Astrocyte (in vitro differentiated cells and primary cell): ENCODE measurements at regions not wholly inside any gene's neighbourhood (a gene's known extent, or its start where the extent isn't known, plus 50 kb on each side); places are given as distances from the start of the nearest gene placed in this dataset.

Source experiments
- DNase-seq: peaks from one replicate; pipeline ENCODE4 v3.0.0-alpha.2; 2010; ENCODE audit warnings: low read depth
- FAIRE-seq: peaks from 2 replicates; lab custom pipeline; 2011; peaks lifted over from hg19 to GRCh38; lab: Jason Lieb, UNC
- H2AFZ ChIP-seq: 2 replicates; pipeline ENCODE4 v1.6.0; 2012; ENCODE audit warnings: low read depth, low read length, inconsistent platforms
- H3K27ac ChIP-seq: 2 replicates; pipeline ENCODE4 v1.5.1; 2011; ENCODE audit warnings: low read depth, low read length, inconsistent platforms
- H3K27me3 ChIP-seq: 2 replicates; pipeline ENCODE4 v1.6.0; 2011; ENCODE audit warnings: low read length, inconsistent platforms; ENCODE audit not compliant: insufficient read depth
- H3K36me3 ChIP-seq: 2 replicates; pipeline ENCODE4 v1.5.1; 2011; ENCODE audit warnings: low read length, inconsistent platforms; ENCODE audit not compliant: insufficient read depth
- H3K4me1 ChIP-seq: 2 replicates; pipeline ENCODE4 v1.5.1; 2011; ENCODE audit warnings: low read length, inconsistent platforms; ENCODE audit not compliant: insufficient read depth
- H3K4me2 ChIP-seq: 2 replicates; pipeline ENCODE4 v1.6.0; 2012; ENCODE audit warnings: low read length, inconsistent platforms
- H3K4me3 ChIP-seq: 2 replicates; pipeline ENCODE4 v1.5.1; 2011; ENCODE audit warnings: low read depth, mild to moderate bottlenecking, low read length, inconsistent platforms; ENCODE audit not compliant: insufficient read depth
- H3K79me2 ChIP-seq: 2 replicates; pipeline ENCODE4 v1.6.0; 2012; ENCODE audit warnings: mild to moderate bottlenecking, low read length, inconsistent platforms; ENCODE audit not compliant: insufficient read depth
- H3K9ac ChIP-seq: 2 replicates; pipeline ENCODE4 v1.6.0; 2012; ENCODE audit warnings: mild to moderate bottlenecking, low read length, inconsistent platforms
- H3K9me3 ChIP-seq: 2 replicates; pipeline ENCODE4 v1.5.1; 2012; ENCODE audit warnings: low read depth, mild to moderate bottlenecking, low read length, inconsistent platforms; ENCODE audit not compliant: insufficient read depth
- H4K20me1 ChIP-seq: 2 replicates; pipeline ENCODE4 v1.6.0; 2012; ENCODE audit warnings: low read length, inconsistent platforms; ENCODE audit not compliant: insufficient read depth
- H3K27ac Mint-ChIP-seq: one replicate; pipeline ENCODE4 v1.8.0; 2021; ENCODE audit warnings: mild to moderate bottlenecking, mixed read lengths; ENCODE audit not compliant: unreplicated experiment
- H3K27me3 Mint-ChIP-seq: one replicate; pipeline ENCODE4 v1.8.0; 2021; ENCODE audit warnings: low read depth, mixed read lengths; ENCODE audit not compliant: unreplicated experiment
- H3K36me3 Mint-ChIP-seq: one replicate; pipeline ENCODE4 v1.8.0; 2021; ENCODE audit warnings: low read depth, mixed read lengths; ENCODE audit not compliant: unreplicated experiment
- H3K4me1 Mint-ChIP-seq: one replicate; pipeline ENCODE4 v1.8.0; 2021; ENCODE audit warnings: low read depth, mixed read lengths; ENCODE audit not compliant: unreplicated experiment
- H3K4me3 Mint-ChIP-seq: one replicate; pipeline ENCODE4 v1.8.0; 2021; ENCODE audit warnings: mild to moderate bottlenecking, moderate library complexity, mixed read lengths; ENCODE audit not compliant: unreplicated experiment
- H3K9me3 Mint-ChIP-seq: one replicate; pipeline ENCODE4 v1.8.0; 2021; ENCODE audit warnings: mild to moderate bottlenecking, mixed read lengths; ENCODE audit not compliant: unreplicated experiment
- EZH2 ChIP-seq: IDR thresholded peaks from 2 replicates; pipeline ENCODE4 v1.6.1; 2012; ENCODE audit warnings: mild to moderate bottlenecking, low read length, inconsistent platforms; ENCODE audit not compliant: insufficient read depth
- TF ChIP-seq, protein P1 (sequence below): IDR thresholded peaks from 2 replicates; pipeline ENCODE4 v1.5.1; 2011; ENCODE audit warnings: low read depth, mild to moderate bottlenecking, inconsistent platforms, low read length, moderate library complexity; ENCODE audit not compliant: insufficient read depth

DNA sequence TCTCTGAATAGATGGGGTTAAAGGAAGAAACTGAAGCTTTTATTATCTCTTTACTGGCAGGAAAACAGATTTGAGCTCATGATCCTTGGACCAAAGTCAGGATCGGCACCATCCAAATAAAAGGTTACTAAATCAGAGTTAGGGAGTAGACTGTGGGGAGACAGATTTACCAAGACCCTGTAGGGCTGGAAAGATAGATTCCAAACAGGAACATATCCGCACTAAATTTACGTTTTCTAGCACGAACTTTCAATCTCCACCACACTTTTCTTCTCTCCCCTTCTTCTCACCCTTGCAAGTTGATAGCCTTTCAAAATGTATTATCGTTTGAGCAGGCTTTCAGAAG lies 120.0 kb upstream of the HMHB1 start:
- Mint-ChIP-seq H3K4me1 (no peaks in the 10 kb centered on the region), H3K36me3 (no peaks in the 10 kb centered on the region), H3K9me3 (no peaks in the 10 kb centered on the region), H3K27ac (no peak overlapping the region), H3K27me3 (peaks cover 2% of the 10 kb centered on the region), H3K4me3 (no peak overlapping the region)
- Histone ChIP-seq H3K9me3 (no peaks in the 10 kb centered on the region), H4K20me1 (no peaks in the 10 kb centered on the region), H3K79me2 (no peaks in the 10 kb centered on the region), H3K36me3 (no peaks in the 10 kb centered on the region), H3K27me3 (no peaks in the 10 kb centered on the region), H3K4me1 (no peaks in the 10 kb centered on the region), H2AFZ (no peak overlapping the region), H3K27ac (no peak overlapping the region), H3K4me2 (no peak overlapping the region), H3K4me3 (no peak overlapping the region), H3K9ac (no peak overlapping the region)
- FAIRE-seq (no peak), DNase-seq (no peak)
- TF ChIP-seq, protein P1, sequence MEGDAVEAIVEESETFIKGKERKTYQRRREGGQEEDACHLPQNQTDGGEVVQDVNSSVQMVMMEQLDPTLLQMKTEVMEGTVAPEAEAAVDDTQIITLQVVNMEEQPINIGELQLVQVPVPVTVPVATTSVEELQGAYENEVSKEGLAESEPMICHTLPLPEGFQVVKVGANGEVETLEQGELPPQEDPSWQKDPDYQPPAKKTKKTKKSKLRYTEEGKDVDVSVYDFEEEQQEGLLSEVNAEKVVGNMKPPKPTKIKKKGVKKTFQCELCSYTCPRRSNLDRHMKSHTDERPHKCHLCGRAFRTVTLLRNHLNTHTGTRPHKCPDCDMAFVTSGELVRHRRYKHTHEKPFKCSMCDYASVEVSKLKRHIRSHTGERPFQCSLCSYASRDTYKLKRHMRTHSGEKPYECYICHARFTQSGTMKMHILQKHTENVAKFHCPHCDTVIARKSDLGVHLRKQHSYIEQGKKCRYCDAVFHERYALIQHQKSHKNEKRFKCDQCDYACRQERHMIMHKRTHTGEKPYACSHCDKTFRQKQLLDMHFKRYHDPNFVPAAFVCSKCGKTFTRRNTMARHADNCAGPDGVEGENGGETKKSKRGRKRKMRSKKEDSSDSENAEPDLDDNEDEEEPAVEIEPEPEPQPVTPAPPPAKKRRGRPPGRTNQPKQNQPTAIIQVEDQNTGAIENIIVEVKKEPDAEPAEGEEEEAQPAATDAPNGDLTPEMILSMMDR: no peak
- TF ChIP-seq EZH2: no peak

DNA sequence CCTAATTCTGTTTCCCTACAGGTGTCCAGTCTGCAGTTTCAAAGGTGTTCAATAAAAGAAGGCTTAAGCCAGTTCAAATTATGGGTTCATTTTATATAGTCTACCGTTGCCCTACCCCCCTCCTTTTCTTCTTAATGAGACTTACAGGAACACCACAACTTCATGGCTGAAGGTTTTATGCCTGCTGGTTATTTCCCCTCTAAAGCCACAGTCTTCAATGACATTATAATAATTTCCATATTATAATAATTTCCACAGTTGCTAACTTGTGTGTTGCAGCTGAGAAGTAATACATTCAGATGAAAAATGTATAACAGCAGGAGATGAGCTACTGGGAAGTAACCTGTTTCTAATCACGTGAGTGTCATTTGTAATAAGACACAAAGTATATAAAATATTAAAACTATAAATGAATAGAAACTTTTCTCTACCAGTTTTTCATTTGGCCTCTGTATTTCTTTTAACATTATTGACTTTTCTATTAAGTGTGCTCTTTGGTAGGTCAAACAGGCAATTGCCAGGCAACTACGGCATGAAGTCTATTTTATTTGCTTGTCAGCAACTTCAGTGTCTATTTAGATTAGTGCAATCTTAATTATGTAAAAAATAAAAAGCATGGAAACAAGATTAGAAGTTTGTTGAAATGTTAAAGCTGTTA lies 120.5 kb upstream of the HMHB1 start:
- H3K4me2 ChIP-seq: no peak overlapping the region
- H2AFZ ChIP-seq: no peak overlapping the region
- H3K27me3 ChIP-seq: no peaks in the 10 kb centered on the region
- peaks cover 2% of the 10 kb centered on the region for H3K27me3 Mint-ChIP-seq
- H3K9ac ChIP-seq: no peak overlapping the region
- FAIRE-seq: no peak
- H3K27ac ChIP-seq: no peak overlapping the region
- H3K36me3 Mint-ChIP-seq: no peaks in the 10 kb centered on the region
- H3K4me3 ChIP-seq: no peak overlapping the region
- no peaks in the 10 kb centered on the region for H3K4me1 ChIP-seq
- DNase-seq: no peak
- no peaks in the 10 kb centered on the region for H3K4me1 Mint-ChIP-seq
- TF ChIP-seq EZH2: no peak
- TF ChIP-seq, protein P1: no peak
- no peaks in the 10 kb centered on the region for H4K20me1 ChIP-seq
- no peaks in the 10 kb centered on the region for H3K79me2 ChIP-seq
- H3K36me3 ChIP-seq: no peaks in the 10 kb centered on the region
- no peaks in the 10 kb centered on the region for H3K9me3 Mint-ChIP-seq
- no peaks in the 10 kb centered on the region for H3K9me3 ChIP-seq
- H3K4me3 Mint-ChIP-seq: no peak overlapping the region
- no peak overlapping the region for H3K27ac Mint-ChIP-seq

DNA sequence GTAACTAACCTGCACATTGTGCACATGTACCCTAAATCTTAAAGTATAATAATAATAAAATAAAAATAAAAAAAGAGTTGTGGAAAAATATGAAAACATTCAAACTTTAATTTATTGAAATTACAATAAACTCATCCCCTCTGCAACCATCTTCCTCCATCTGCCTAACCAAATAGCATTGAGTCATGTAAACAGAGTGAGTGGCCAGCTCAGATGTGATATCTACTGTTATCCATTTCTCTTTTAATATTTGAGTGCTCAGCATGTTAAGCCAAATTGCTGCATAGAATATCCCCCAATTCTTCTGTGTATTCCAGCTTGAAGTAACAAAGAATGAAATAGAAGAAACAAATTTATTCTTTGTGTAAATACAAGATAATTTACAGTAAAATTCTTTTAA lies 124.4 kb upstream of the HMHB1 start:
- no peak for FAIRE-seq
- no peak overlapping the region for H3K4me3 Mint-ChIP-seq
- no peak overlapping the region for H3K27ac Mint-ChIP-seq
- H3K4me2 ChIP-seq: no peak overlapping the region
- H3K4me1 ChIP-seq: no peaks in the 10 kb centered on the region
- H3K9me3 Mint-ChIP-seq: no peaks in the 10 kb centered on the region
- H3K36me3 Mint-ChIP-seq: no peaks in the 10 kb centered on the region
- peaks cover 2% of the 10 kb centered on the region for H3K27me3 Mint-ChIP-seq
- H2AFZ ChIP-seq: no peak overlapping the region
- H3K27ac ChIP-seq: no peak overlapping the region
- H3K4me3 ChIP-seq: no peak overlapping the region
- no peaks in the 10 kb centered on the region for H3K79me2 ChIP-seq
- no peaks in the 10 kb centered on the region for H4K20me1 ChIP-seq
- no peak for TF ChIP-seq EZH2
- TF ChIP-seq, protein P1: no peak
- no peaks in the 10 kb centered on the region for H3K36me3 ChIP-seq
- no peak overlapping the region for H3K9ac ChIP-seq
- H3K27me3 ChIP-seq: no peaks in the 10 kb centered on the region
- no peaks in the 10 kb centered on the region for H3K4me1 Mint-ChIP-seq
- no peak for DNase-seq
- no peaks in the 10 kb centered on the region for H3K9me3 ChIP-seq
